Mammary epithelial cell (primary cell): ENCODE measurements at regions not wholly inside any gene's neighbourhood (a gene's known extent, or its start where the extent isn't known, plus 50 kb on each side); places are given as distances from the start of the nearest gene placed in this dataset.

Experiments used
- CTCF ChIP-seq, 2 donors: IDR thresholded peaks in 1 of 2; conservative IDR thresholded peaks in 1 of 2; 2 replicates each; pipeline ENCODE4 v1.5.1; 2011 to 2012; ENCODE audit warnings: inconsistent platforms in 2 of 2, low read length in 2 of 2, mild to moderate bottlenecking in 2 of 2, control low read depth in 1 of 2, low read depth in 1 of 2; ENCODE audit not compliant: insufficient read depth in 1 of 2; ENCODE audit errors: extremely low read depth in 1 of 2
- EZH2 ChIP-seq: IDR thresholded peaks from 2 replicates; pipeline ENCODE4 v1.6.1; 2012; ENCODE audit warnings: low read length, inconsistent platforms, borderline replicate concordance

- no peak for TF ChIP-seq CTCF (conservative IDR thresholded peaks at IDR 0.05 in 1 of 2, IDR thresholded peaks at IDR 0.05 in 1 of 2; ENCODE audit: extremely low read depth in 1 of 2, insufficient read depth in 1 of 2, low read depth in 1 of 2, low read length in 2 of 2)
- TF ChIP-seq EZH2 = no peak
Measured at GRCh38 chr15:55003965-55004873, 192.5 kb downstream of the RSL24D1 start.
